NK-92 treated with Interleukin-12 subunit alpha and Interleukin-12 subunit beta, amount 100 ng/mL, for 24 hours (cell line): ENCODE measurements at regions not wholly inside any gene's neighbourhood (a gene's known extent, or its start where the extent isn't known, plus 50 kb on each side); places are given as distances from the start of the nearest gene placed in this dataset.
A peak's percentile ranks its signal among the peaks of the same experiment; 100 is the strongest.
"Not testable (repeated sequence)": the region's sequence is repeated elsewhere in the genome, so short reads cannot be mapped to it uniquely, and the experiment has no call there.

Experiments
- DNase-seq: peaks from one replicate; lab custom pipeline; 2025; lab: John Stamatoyannopoulos, UW

DNA sequence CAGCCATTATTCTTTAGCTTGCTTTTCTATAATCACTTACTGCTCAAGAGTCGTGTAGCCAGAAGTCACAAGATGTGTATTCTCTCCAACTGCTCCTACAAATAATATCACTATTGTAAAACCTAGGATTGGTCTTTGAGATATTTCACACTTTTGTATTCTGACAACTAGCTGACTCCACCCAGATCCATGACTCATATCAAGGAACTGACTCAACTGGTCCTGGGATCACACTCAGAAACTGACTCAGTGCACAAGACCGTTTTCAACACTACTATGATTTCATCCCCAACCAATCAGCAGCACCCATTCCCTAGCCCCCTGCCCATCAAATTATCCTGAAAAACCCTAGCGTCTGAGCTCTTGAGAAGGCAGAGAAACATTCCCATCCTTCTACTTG lies 56.5 kb upstream of the ORC5 start:
- no peak for DNase-seq

DNA sequence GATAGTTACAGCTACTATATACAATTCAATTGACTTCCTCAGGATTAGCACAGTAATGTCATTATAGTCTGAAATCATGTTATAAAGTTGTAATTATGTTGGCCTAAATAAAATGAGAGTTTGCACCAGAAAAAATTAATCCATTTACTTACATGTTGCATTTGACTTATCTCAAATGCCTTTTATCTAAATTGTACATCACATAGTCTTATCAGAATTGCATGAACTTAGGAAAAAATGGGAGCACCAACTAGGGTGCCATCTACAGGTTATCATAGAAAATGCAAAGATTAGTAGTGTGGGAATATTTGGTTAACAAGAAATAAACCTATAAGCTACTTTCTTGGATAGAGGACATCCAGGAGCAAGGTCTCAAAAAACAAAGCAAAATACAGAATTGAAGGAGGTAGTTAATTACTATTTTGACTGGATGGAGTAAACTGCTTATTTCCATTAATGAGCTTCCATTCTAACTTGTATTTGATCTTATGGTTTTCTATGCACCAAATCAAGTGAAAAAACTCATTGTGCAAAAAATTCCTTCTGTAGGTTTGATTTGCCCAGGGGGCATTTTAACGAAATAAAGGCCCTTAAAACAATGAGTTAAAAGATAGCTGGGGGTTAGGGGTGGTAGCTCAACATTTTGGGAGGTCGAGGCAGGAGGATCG lies 60.0 kb upstream of the ORC5 start:
- DNase-seq = no peak

DNA sequence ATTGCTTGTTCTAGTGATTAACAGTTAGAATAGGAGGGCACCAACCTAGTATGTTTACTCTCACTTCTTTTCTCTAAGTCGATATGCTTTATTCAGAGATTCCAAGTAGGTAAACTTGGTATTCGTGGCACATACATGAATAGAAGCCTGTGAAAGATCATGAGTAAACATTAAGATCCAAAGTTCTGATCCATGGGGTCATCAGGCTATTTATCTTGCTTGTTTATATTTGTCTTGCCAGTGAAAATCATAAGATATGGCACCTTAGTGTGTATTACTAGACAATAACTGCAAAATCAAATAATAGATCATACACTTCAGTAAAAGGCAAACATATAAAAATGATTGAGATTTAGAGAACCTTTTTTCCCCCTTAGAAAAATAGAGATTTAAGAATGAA lies 56.5 kb upstream of the LHFPL3 start:
- DNase-seq = no peak

DNA sequence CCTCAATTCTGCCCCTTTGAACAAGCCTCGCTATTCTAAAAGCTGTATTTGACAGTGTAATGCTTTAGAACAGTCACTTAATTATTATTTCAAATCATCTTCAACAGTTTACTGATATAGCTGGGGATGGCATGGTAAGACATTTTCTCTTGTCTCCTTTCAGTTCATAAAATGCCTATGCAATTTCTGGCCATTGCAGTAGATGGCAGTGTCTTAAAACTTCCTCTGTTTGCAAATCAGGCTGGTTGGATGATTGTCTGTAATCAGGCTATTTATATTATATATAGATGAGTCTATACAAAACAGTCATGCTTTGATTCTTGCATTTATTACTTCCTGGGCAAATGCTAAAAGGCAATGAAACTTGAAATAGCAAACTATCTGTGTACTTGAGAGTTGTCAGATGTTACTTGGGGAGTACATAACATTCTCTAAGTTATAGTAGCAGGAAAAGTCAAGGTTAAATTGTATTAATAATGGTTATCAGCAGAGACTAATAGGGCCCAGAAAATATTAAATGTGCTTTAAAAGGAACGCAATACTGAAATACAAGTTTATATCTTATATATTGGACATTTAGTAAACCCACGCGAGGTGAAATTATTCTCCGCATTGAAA lies 55.5 kb upstream of the LHFPL3 start:
- no peak for DNase-seq

DNA sequence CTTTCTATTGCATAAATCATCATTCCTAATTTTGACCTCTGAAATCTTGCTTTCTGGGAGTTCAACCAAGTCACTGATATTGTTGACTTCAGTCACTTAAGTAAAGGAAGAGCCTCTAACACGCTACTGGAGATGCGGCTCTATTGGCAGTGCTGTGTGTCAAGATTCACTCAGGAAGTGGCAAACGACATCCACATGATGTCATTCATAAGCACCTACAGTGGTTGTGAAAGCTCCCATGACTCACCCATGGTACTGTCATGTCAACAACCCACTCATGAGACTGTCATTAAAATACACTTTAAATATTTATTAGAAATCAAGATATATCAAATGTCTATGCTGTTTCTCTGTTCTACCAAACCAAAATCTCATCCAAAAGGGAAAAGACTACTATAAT lies 52.5 kb upstream of the LHFPL3 start:
- peak; percentile 62 for DNase-seq

DNA sequence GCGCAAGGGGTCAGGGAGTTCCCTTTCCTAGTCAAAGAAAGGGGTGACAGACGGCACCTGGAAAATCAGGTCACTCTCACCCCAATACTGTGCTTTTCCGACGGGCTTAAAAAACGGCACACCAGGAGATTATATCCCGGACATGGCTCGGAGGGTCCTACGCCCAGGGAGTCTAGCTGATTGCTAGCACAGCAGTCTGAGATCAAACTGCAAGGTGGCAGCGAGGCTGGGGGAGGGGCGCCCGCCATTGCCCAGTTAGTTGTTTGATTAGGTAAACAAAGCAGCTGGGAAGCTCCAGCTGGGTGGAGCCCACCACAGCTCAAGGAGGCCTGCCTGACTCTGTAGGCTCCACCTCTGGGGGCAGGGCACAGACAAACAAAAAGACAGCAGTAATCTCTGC lies 51.7 kb upstream of the LHFPL3 start:
- DNase-seq = not testable (repeated sequence)
